ENCODE measurements at regions not wholly inside any gene's neighbourhood (a gene's known extent, or its start where the extent isn't known, plus 50 kb on each side); places are given as distances from the start of the nearest gene placed in this dataset.

DNA sequence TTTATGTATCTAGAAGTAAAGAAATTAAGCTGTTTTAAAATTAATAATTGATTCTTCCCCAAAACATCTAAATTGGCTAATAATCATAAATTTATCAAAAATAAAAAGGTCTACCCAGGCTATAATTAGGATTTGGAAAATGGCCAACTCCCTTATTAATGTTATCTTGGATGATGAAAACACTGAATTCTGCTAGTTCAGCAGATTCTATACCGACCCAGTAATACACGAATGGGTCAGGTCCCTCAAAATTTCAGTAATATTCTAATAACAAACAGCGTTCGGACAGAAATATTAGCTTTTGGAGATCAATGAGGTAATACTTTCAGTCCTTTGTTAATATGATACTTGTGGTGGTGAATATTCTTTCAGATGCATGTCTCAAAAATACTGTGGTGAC, 360.7 kb upstream of the MGMT start:
- TF ChIP-seq POLR2A (IDR thresholded peaks at IDR 0.05) (no peak), CTCF (IDR thresholded peaks at IDR 0.05) (no peak)

All from uterus (tissue), 2 donors.